Neural cell (in vitro differentiated cells): ENCODE measurements at regions not wholly inside any gene's neighbourhood (a gene's known extent, or its start where the extent isn't known, plus 50 kb on each side); places are given as distances from the start of the nearest gene placed in this dataset.

Source experiments
- H2AFZ ChIP-seq: fragments of 200-600, 300-800 bp; sonication (generic), shearing (Covaris generic); 2 replicates; pipeline ENCODE4 v1.6.0; 2014; ENCODE audit warnings: low read depth, mild to moderate bottlenecking, antibody characterized with exemption, low read length, moderate library complexity
- H3F3A ChIP-seq: fragments of 200-600 bp; shearing (Covaris generic); 2 replicates; pipeline ENCODE4 v1.6.1; 2016; ENCODE audit warnings: mild to moderate bottlenecking, moderate library complexity, mixed read lengths, antibody characterized with exemption, low read length; ENCODE audit not compliant: insufficient read depth, poor library complexity, severe bottlenecking
- H3K27ac ChIP-seq: fragments of 200-600, 300-800 bp; sonication (generic), shearing (Covaris generic); 2 replicates; pipeline ENCODE4 v1.5.1; 2014; ENCODE audit warnings: mild to moderate bottlenecking, low read length, moderate library complexity
- H3K27me3 ChIP-seq: fragments of 300-800, 200-600 bp; sonication (generic), shearing (Covaris generic); 2 replicates; pipeline ENCODE4 v1.6.0; 2014; ENCODE audit warnings: mild to moderate bottlenecking, low read depth, low read length, moderate library complexity; ENCODE audit not compliant: insufficient read depth
- H3K36me3 ChIP-seq: fragments of 300-800, 200-600 bp; sonication (generic), shearing (Covaris generic); 2 replicates; pipeline ENCODE4 v1.5.1; 2014; ENCODE audit warnings: mild to moderate bottlenecking, antibody characterized with exemption, low read length, moderate library complexity; ENCODE audit not compliant: insufficient read depth
- H3K4me2 ChIP-seq: fragments of 300-800, 200-600 bp; sonication (generic), shearing (Covaris generic); 2 replicates; pipeline ENCODE4 v1.6.0; 2014; ENCODE audit warnings: mild to moderate bottlenecking, low read length
- H3K4me3 ChIP-seq: fragments of 300-800, 200-600 bp; sonication (generic), shearing (Covaris generic); 2 replicates; pipeline ENCODE4 v1.5.1; 2014; ENCODE audit warnings: mild to moderate bottlenecking, low read length, moderate library complexity
- H3K79me2 ChIP-seq: fragments of 200-600 bp; shearing (Covaris generic); replicated peaks from 2 replicates; pipeline ENCODE4 v1.6.0; 2014; ENCODE audit warnings: mild to moderate bottlenecking, low read length, moderate library complexity; ENCODE audit not compliant: insufficient read depth
- H3K9ac ChIP-seq: fragments of 300-800, 200-600 bp; sonication (generic), shearing (Covaris generic); 2 replicates; pipeline ENCODE4 v1.6.1; 2016; ENCODE audit warnings: mild to moderate bottlenecking, low read length, mixed read lengths
- H3K9me2 ChIP-seq: fragments of 200-600 bp; shearing (Covaris generic); 2 replicates; pipeline ENCODE4 v1.6.1; 2016; ENCODE audit warnings: mild to moderate bottlenecking, low read length, mixed read lengths; ENCODE audit not compliant: insufficient read depth
- H3K9me3 ChIP-seq: fragments of 200-600, 300-800 bp; sonication (generic), shearing (Covaris generic); 2 replicates; pipeline ENCODE4 v1.6.1; 2016; ENCODE audit warnings: mild to moderate bottlenecking, mixed run types, low read length, moderate library complexity, mixed read lengths
- H4K20me1 ChIP-seq: fragments of 200-600 bp; shearing (Covaris generic); 2 replicates; pipeline ENCODE4 v1.6.1; 2016; ENCODE audit warnings: mild to moderate bottlenecking, mixed run types; ENCODE audit not compliant: insufficient read depth
- CTCF ChIP-seq: fragments of 450-650 bp; IDR thresholded peaks from 2 replicates; pipeline ENCODE4 v1.5.1; 2014; ENCODE audit warnings: antibody characterized with exemption, mild to moderate bottlenecking, moderate library complexity; ENCODE audit not compliant: poor library complexity, severe bottlenecking
- EP300 ChIP-seq: fragments of 450-650 bp; conservative IDR thresholded peaks from 2 replicates; pipeline ENCODE4 v1.6.1; 2014; ENCODE audit warnings: antibody characterized with exemption, mild to moderate bottlenecking, moderate library complexity; ENCODE audit not compliant: poor library complexity, severe bottlenecking
- EZH2 ChIP-seq: fragments of 200-600, 300-800 bp; shearing (Covaris generic), sonication (generic); IDR thresholded peaks from 2 replicates; pipeline ENCODE4 v1.6.1; 2014; ENCODE audit warnings: antibody characterized with exemption, low read length, borderline replicate concordance, mild to moderate bottlenecking; ENCODE audit not compliant: insufficient read depth, poor library complexity, severe bottlenecking
- MXI1 ChIP-seq: fragments of 450-650 bp; conservative IDR thresholded peaks from 2 replicates; pipeline ENCODE4 v1.6.1; 2014; ENCODE audit warnings: antibody characterized with exemption, mild to moderate bottlenecking; ENCODE audit not compliant: poor library complexity, severe bottlenecking
- POLR2AphosphoS5 ChIP-seq: IDR thresholded peaks from 2 replicates; pipeline ENCODE4 v1.6.1; 2012
- RAD21 ChIP-seq: fragments of 450-650 bp; conservative IDR thresholded peaks from 2 replicates; pipeline ENCODE4 v1.6.1; 2014; ENCODE audit warnings: antibody characterized with exemption, mild to moderate bottlenecking, moderate library complexity
- REST ChIP-seq: IDR thresholded peaks from 2 replicates; pipeline ENCODE4 v1.6.1; 2012; ENCODE audit warnings: borderline replicate concordance
- SMC3 ChIP-seq: fragments of 450-650 bp; conservative IDR thresholded peaks from 2 replicates; pipeline ENCODE4 v1.6.1; 2014; ENCODE audit warnings: antibody characterized with exemption, mild to moderate bottlenecking, moderate library complexity; ENCODE audit not compliant: poor library complexity
- TAF1 ChIP-seq: IDR thresholded peaks from 2 replicates; pipeline ENCODE4 v1.6.1; 2012; ENCODE audit warnings: low read depth

- Histone ChIP-seq H3K9me3 (no peaks in the 10 kb centered on the region), H3K27me3 (no peaks in the 10 kb centered on the region), H3K79me2 (no peaks in the 10 kb centered on the region)
Measured at GRCh38 chr4:43882470-43882869, 566.1 kb downstream of the KCTD8 start.

GRCh38 chr4:43886196-43886595 is 562.4 kb downstream of the KCTD8 start:
- Histone ChIP-seq H4K20me1 (no peaks in the 10 kb centered on the region), H3K9me3 (no peaks in the 10 kb centered on the region), H3K79me2 (no peaks in the 10 kb centered on the region), H3K27ac (no peak overlapping the region), H3K9ac (no peak overlapping the region), H2AFZ (no peak overlapping the region), H3F3A (no peaks in the 10 kb centered on the region), H3K27me3 (no peaks in the 10 kb centered on the region), H3K4me3 (no peak overlapping the region), H3K4me2 (no peak overlapping the region), H3K9me2 (no peaks in the 10 kb centered on the region), H3K36me3 (no peaks in the 10 kb centered on the region)
- TF ChIP-seq MXI1 (no peak), SMC3 (no peak), TAF1 (no peak), POLR2AphosphoS5 (no peak), EZH2 (no peak), REST (no peak)

More at GRCh38 chr4:43882470-43882869, 566.1 kb downstream of the KCTD8 start:
- H3K9ac ChIP-seq: no peak overlapping the region
- H2AFZ ChIP-seq: no peak overlapping the region
- H3K4me3 ChIP-seq: no peak overlapping the region
- H4K20me1 ChIP-seq: no peaks in the 10 kb centered on the region
- TF ChIP-seq SMC3 (no peak), RAD21 (no peak), POLR2AphosphoS5 (no peak), MXI1 (no peak), EP300 (no peak), TAF1 (no peak), CTCF (no peak), EZH2 (no peak), REST (no peak)
- no peak overlapping the region for H3K4me2 ChIP-seq
- no peaks in the 10 kb centered on the region for H3K36me3 ChIP-seq
- H3F3A ChIP-seq: no peaks in the 10 kb centered on the region
- no peak overlapping the region for H3K27ac ChIP-seq
- no peaks in the 10 kb centered on the region for H3K9me2 ChIP-seq
